MM.1S (cell line): ENCODE measurements at regions not wholly inside any gene's neighbourhood (a gene's known extent, or its start where the extent isn't known, plus 50 kb on each side); places are given as distances from the start of the nearest gene placed in this dataset.
"Not testable (repeated sequence)": the region's sequence is repeated elsewhere in the genome, so short reads cannot be mapped to it uniquely, and the experiment has no call there.

ENCODE experiments used
- DNase-seq: peaks from one replicate; pipeline ENCODE4 v3.0.0-alpha.2; 2015
- H2AFZ ChIP-seq: fragments of 300-600 bp; sonication (generic); 2 replicates; pipeline ENCODE4 v1.6.0; 2016; ENCODE audit warnings: antibody characterized with exemption, low read length
- H3F3A ChIP-seq: fragments of 300-600 bp; sonication (generic); 2 replicates; pipeline ENCODE4 v1.6.1; 2016; ENCODE audit warnings: mild to moderate bottlenecking, antibody characterized with exemption, low read length, moderate library complexity, mixed read lengths; ENCODE audit not compliant: insufficient read depth
- H3K27ac ChIP-seq: fragments of 300-600 bp; sonication (generic); 2 replicates; pipeline ENCODE4 v1.5.1; 2016; ENCODE audit warnings: mild to moderate bottlenecking, low read length
- H3K27me3 ChIP-seq: fragments of 300-600 bp; sonication (generic); replicated peaks from 2 replicates; pipeline ENCODE4 v1.6.0; 2016; ENCODE audit warnings: low read length; ENCODE audit not compliant: insufficient read depth
- H3K36me3 ChIP-seq: fragments of 300-600 bp; sonication (generic); replicated peaks from 2 replicates; pipeline ENCODE4 v1.6.1; 2016; ENCODE audit warnings: mild to moderate bottlenecking, low read length, mixed read lengths; ENCODE audit not compliant: insufficient read depth
- H3K4me1 ChIP-seq: fragments of 300-600 bp; sonication (generic); 2 replicates; pipeline ENCODE4 v1.6.1; 2016; ENCODE audit warnings: low read length, mixed read lengths
- H3K4me2 ChIP-seq: fragments of 300-600 bp; sonication (generic); 2 replicates; pipeline ENCODE4 v1.6.0; 2016; ENCODE audit warnings: low read depth, low read length
- H3K4me3 ChIP-seq: fragments of 300-600 bp; sonication (generic); 2 replicates; pipeline ENCODE4 v1.5.1; 2016; ENCODE audit warnings: low read length, mixed read lengths
- H3K79me2 ChIP-seq: fragments of 300-600 bp; sonication (generic); 2 replicates; pipeline ENCODE4 v1.6.1; 2016; ENCODE audit warnings: mixed run types, low read length, mixed read lengths
- H3K9ac ChIP-seq: fragments of 300-600 bp; sonication (generic); 2 replicates; pipeline ENCODE4 v1.6.1; 2016; ENCODE audit warnings: low read length, mixed read lengths
- H3K9me2 ChIP-seq: fragments of 300-600 bp; sonication (generic); replicated peaks from 2 replicates; pipeline ENCODE4 v1.6.1; 2016; ENCODE audit warnings: mild to moderate bottlenecking, low read length, mixed read lengths; ENCODE audit not compliant: insufficient read depth
- H3K9me3 ChIP-seq: fragments of 300-600 bp; sonication (generic); replicated peaks from 2 replicates; pipeline ENCODE4 v1.6.1; 2016; ENCODE audit warnings: mild to moderate bottlenecking, low read length, mixed read lengths; ENCODE audit not compliant: insufficient read depth
- H4K20me1 ChIP-seq: fragments of 300-600 bp; sonication (generic); 2 replicates; pipeline ENCODE4 v1.6.1; 2016; ENCODE audit warnings: mild to moderate bottlenecking, low read length, moderate library complexity, mixed read lengths; ENCODE audit not compliant: insufficient read depth

DNA sequence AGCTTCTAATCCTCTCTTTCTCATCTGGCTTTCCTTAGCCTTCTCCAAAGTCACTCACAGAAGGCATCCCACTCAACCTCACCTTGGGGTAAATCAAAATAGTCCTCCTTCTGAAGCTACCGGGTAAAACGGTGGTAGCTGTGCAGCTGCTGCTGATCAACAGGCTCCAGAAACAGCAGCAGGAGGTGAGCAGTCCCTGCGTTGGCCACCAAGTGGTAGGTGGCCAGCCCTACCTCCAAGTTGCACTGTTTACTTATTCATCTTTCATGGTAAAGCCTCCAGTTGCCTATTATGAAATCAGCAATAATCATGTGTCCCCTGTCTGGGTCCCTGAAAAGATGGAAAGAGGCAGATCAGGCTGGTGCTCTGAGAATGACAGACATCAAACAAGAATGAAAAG, 125.1 kb upstream of the POTEB2 start:
- not testable (repeated sequence) for H3K4me2 ChIP-seq, H3K4me1 ChIP-seq, H3K27me3 ChIP-seq, H3K79me2 ChIP-seq, DNase-seq, H2AFZ ChIP-seq, H3F3A ChIP-seq, H3K36me3 ChIP-seq, H3K4me3 ChIP-seq, H3K9me3 ChIP-seq, H4K20me1 ChIP-seq, H3K9me2 ChIP-seq, H3K9ac ChIP-seq, H3K27ac ChIP-seq

DNA sequence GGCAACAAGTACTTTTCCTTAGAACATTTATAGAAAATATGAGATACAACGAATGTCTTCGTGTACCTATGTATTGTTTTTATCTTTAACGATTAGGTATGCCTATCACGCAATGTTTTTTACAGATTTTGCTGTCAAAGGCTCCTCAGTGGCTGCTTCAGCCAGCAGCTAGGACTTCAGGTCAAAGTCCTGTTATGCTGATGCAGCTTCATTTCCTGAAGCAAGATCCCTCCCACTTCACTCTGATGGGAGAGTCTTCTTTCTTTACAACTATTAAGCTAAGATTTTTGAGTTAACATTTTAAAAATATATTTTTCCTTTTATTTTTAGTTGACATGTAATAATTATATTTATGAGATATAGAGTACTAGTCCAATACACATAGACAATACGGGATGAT, 120.7 kb upstream of the POTEB2 start:
- not testable (repeated sequence) for H4K20me1 ChIP-seq, H3K4me3 ChIP-seq, H3K36me3 ChIP-seq, H3K27me3 ChIP-seq, H3K9ac ChIP-seq, H2AFZ ChIP-seq, H3K9me3 ChIP-seq, DNase-seq, H3F3A ChIP-seq, H3K9me2 ChIP-seq, H3K27ac ChIP-seq, H3K4me1 ChIP-seq, H3K4me2 ChIP-seq, H3K79me2 ChIP-seq

DNA sequence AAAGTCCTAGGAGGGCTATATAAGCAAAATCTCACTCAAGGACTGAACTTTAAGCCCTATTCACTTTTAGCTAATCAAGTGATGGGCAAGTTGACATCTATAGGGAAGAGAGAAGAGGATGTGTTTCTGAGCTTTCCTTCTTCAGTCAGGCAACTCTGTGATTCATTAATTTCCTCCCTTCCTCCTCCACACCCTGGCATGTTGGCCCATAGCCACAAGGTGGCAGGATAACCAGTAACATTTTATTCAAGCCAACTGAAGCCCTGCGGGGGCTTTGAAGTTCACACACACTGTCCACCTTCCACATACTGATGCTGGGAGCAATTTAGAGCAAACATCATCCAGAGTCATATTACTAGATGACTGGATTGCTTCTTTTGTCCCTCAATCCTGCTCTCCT, 111.9 kb upstream of the POTEB2 start:
- not testable (repeated sequence) for H3K27ac ChIP-seq, H3F3A ChIP-seq, H3K27me3 ChIP-seq, H3K4me3 ChIP-seq, H3K4me2 ChIP-seq, H3K79me2 ChIP-seq, DNase-seq, H2AFZ ChIP-seq, H4K20me1 ChIP-seq, H3K36me3 ChIP-seq, H3K4me1 ChIP-seq, H3K9me3 ChIP-seq, H3K9ac ChIP-seq, H3K9me2 ChIP-seq

DNA sequence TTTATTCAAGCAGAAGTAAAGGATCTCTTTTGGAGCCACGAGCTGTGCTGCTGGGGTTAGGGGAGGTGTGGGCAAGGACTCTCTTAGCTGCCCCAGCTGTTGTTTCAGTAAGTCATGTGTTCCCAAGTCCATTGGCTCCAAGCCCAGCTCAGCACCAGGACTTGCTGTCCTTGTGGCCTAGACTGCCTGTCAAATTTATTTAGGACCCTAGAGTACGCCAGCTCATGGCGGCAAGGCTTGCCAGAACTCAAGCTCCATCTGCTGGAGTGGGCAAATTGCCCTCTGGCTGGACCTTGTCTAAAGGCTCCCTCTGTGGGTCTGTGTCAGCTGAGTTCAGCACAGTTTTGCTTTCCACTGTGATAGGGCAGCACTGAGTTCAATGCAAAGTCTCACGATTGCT, 106.6 kb upstream of the POTEB2 start:
- not testable (repeated sequence) for H3F3A ChIP-seq, H3K27me3 ChIP-seq, H4K20me1 ChIP-seq, H3K9me3 ChIP-seq, H3K79me2 ChIP-seq, DNase-seq, H3K4me3 ChIP-seq, H3K9me2 ChIP-seq, H3K4me2 ChIP-seq, H3K27ac ChIP-seq, H3K9ac ChIP-seq, H3K4me1 ChIP-seq, H2AFZ ChIP-seq, H3K36me3 ChIP-seq

DNA sequence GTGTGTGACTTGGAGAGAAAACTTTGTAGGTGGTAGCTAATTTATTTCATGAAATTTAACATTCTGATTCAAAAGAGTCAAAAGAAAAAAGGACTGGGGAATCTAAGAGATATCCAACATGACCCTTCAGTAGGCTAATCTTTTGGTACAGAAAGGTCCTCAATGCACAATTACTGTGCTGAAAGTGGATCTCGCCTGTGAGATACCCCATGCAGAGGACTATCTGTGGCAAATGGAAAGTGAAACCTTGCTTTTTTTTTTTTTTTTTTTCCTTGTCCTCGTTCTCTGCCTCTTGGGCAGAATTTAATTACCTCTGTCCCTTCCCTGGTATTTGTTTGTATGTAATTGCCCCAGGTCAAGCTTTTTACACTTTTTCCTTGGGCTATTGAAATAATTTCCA, 93.2 kb upstream of the POTEB2 start:
- H3K9ac ChIP-seq, H3K27ac ChIP-seq, H4K20me1 ChIP-seq, H3K36me3 ChIP-seq, H3F3A ChIP-seq, H3K4me1 ChIP-seq, H3K4me3 ChIP-seq, DNase-seq, H3K79me2 ChIP-seq, H3K27me3 ChIP-seq, H2AFZ ChIP-seq, H3K9me3 ChIP-seq, H3K4me2 ChIP-seq, H3K9me2 ChIP-seq: not testable (repeated sequence)

DNA sequence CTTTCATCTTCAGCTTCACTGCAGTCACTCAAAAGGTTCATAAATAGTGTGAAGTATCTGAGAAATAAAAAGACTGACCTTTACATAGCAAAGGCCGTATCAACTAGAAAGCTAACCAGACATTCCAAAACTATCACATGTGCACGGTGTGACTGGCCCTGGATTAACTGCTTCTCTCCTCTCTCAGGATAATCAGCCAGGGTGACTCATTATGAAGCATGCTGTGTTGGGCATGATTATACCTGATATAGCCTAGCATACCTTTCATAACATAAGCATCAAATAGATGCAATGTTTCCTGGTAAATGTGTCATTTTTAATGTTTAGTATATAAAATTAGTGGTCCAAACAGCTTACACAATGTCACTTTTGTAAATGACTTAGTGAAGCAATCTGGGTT, 63.2 kb upstream of the POTEB2 start:
- not testable (repeated sequence) for H3K4me3 ChIP-seq, DNase-seq, H3K27ac ChIP-seq, H3K9me3 ChIP-seq, H4K20me1 ChIP-seq, H3K79me2 ChIP-seq, H3K4me1 ChIP-seq, H3K27me3 ChIP-seq, H3K9me2 ChIP-seq, H3K9ac ChIP-seq, H3K36me3 ChIP-seq, H3F3A ChIP-seq, H2AFZ ChIP-seq, H3K4me2 ChIP-seq
